Upper lobe of left lung (tissue), 4 donors: ENCODE measurements at regions not wholly inside any gene's neighbourhood (a gene's known extent, or its start where the extent isn't known, plus 50 kb on each side); places are given as distances from the start of the nearest gene placed in this dataset.

Source experiments
- CTCF ChIP-seq, 6 experiments: fragments of 450-650 bp in 4 of 6; fragments of 200-600 bp in 2 of 6; sonication (generic) in 2 of 6; IDR thresholded peaks; one replicate each; pipeline ENCODE4 v1.5.1; 2016 to 2019; ENCODE audit warnings: antibody characterized with exemption in 6 of 6
- EP300 ChIP-seq, 4 donors: sonication (generic); formaldehyde crosslinking; IDR thresholded peaks; one replicate each; pipeline ENCODE4 v1.5.1; 2017; ENCODE audit warnings: antibody characterized with exemption in 4 of 4, control low read depth in 2 of 4

GRCh38 chr16:65219786-65220185 lies 97.9 kb upstream of the CDH11 start:
- TF ChIP-seq EP300 (IDR thresholded peaks at IDR 0.05) = no peak
- TF ChIP-seq CTCF (IDR thresholded peaks at IDR 0.05) = no peak
